ENCODE measurements at regions not wholly inside any gene's neighbourhood (a gene's known extent, or its start where the extent isn't known, plus 50 kb on each side); places are given as distances from the start of the nearest gene placed in this dataset.

DNA sequence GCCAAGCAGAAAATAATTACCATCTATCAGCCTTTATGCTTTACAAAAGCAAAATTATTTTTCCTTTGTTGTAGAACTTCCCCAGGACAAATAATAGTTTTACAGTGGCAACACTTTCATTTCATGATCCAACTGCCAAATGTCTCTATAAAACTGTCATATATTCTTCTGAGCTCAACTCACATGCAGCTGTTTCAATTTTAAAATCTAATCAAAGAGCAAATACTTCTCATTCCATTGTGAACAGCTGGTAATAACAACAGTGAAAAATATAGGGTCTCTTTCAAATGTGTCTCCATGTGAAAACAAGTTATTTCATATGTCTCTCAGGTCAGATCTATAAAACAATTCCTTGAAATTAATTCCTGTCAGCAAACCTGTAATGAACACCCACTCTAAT, 270.6 kb upstream of the SLC7A11 start:
- no peak overlapping the region for H3K4me2 ChIP-seq (ENCODE audit: low read length)
- no peaks in the 10 kb centered on the region for H3K9me3 ChIP-seq (ENCODE audit: control insufficient read depth, insufficient read depth, low read length)
- 0 out of 2 replicates have a peak, but pooled peaks cover 4% of the 10 kb centered on the region for H3K27me3 ChIP-seq (ENCODE audit: control insufficient read depth, low read length)
- no peaks in the 10 kb centered on the region for H3K4me1 ChIP-seq (ENCODE audit: control insufficient read depth, low read length)
- H3K9me2 ChIP-seq (replicated peaks; ENCODE audit: control insufficient read depth, low read length): no peaks in the 10 kb centered on the region
- H3K36me3 ChIP-seq (ENCODE audit: control insufficient read depth, low read length): no peaks in the 10 kb centered on the region
- no peak overlapping the region for H3K4me3 ChIP-seq (ENCODE audit: low read length)
- TF ChIP-seq EZH2phosphoT487 (IDR thresholded peaks at IDR 0.05; ENCODE audit: borderline replicate concordance, low read length) (no peak), CTCF (IDR thresholded peaks at IDR 0.05; ENCODE audit: low read depth, low read length, poor library complexity, severe bottlenecking) (no peak)
- no peaks in the 10 kb centered on the region for H3F3A ChIP-seq (ENCODE audit: control insufficient read depth, insufficient read depth)
- H4K20me1 ChIP-seq (ENCODE audit: control insufficient read depth, insufficient read depth, low read depth, low read length): no peaks in the 10 kb centered on the region
- H3K27ac ChIP-seq (ENCODE audit: low read depth, low read length): no peak overlapping the region
- no peaks in the 10 kb centered on the region for H3K79me2 ChIP-seq (ENCODE audit: control insufficient read depth, low read length)

DNA sequence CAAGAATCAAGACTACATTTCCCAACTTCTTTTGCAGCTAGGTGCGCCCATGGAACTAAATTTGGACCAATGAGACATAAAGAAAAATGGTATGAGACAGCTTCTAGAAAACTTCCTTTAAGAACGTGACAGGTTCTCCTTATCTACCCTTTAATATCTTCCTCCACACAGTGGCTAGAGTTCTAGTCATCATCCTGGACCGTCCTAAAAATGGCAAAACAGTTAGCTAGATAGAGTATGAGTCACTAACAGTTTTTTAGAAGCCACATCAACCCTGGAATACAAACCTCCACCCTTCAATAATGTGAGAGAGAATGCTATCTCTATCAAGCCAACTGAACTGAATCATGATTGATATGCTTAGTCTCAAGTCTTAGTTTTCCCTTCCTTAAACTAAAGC, 267.9 kb upstream of the SLC7A11 start:
- Histone ChIP-seq H3K27me3 (ENCODE audit: control insufficient read depth, low read length) (0 out of 2 replicates have a peak, but pooled peaks cover 4% of the 10 kb centered on the region), H4K20me1 (ENCODE audit: control insufficient read depth, insufficient read depth, low read depth, low read length) (no peaks in the 10 kb centered on the region), H3K4me2 (ENCODE audit: low read length) (no peak overlapping the region), H3K4me1 (ENCODE audit: control insufficient read depth, low read length) (no peaks in the 10 kb centered on the region), H3K79me2 (ENCODE audit: control insufficient read depth, low read length) (no peaks in the 10 kb centered on the region), H3K27ac (ENCODE audit: low read depth, low read length) (no peak overlapping the region), H3K4me3 (ENCODE audit: low read length) (no peak overlapping the region), H3F3A (ENCODE audit: control insufficient read depth, insufficient read depth) (no peaks in the 10 kb centered on the region), H3K9me3 (ENCODE audit: control insufficient read depth, insufficient read depth, low read length) (no peaks in the 10 kb centered on the region), H3K9me2 (replicated peaks; ENCODE audit: control insufficient read depth, low read length) (no peaks in the 10 kb centered on the region), H3K36me3 (ENCODE audit: control insufficient read depth, low read length) (no peaks in the 10 kb centered on the region)
- TF ChIP-seq CTCF (IDR thresholded peaks at IDR 0.05; ENCODE audit: low read depth, low read length, poor library complexity, severe bottlenecking): no peak
- TF ChIP-seq EZH2phosphoT487 (IDR thresholded peaks at IDR 0.05; ENCODE audit: borderline replicate concordance, low read length): no peak

GRCh38 chr4:138509346-138509745, 267.2 kb upstream of the SLC7A11 start:
- H3K4me2 ChIP-seq (ENCODE audit: low read length): no peak overlapping the region
- H3K27me3 ChIP-seq (ENCODE audit: control insufficient read depth, low read length): 0 out of 2 replicates have a peak, but pooled peaks cover 4% of the 10 kb centered on the region
- H4K20me1 ChIP-seq (ENCODE audit: control insufficient read depth, insufficient read depth, low read depth, low read length): no peaks in the 10 kb centered on the region
- no peaks in the 10 kb centered on the region for H3K4me1 ChIP-seq (ENCODE audit: control insufficient read depth, low read length)
- H3F3A ChIP-seq (ENCODE audit: control insufficient read depth, insufficient read depth): no peaks in the 10 kb centered on the region
- H3K9me2 ChIP-seq (replicated peaks; ENCODE audit: control insufficient read depth, low read length): no peaks in the 10 kb centered on the region
- H3K79me2 ChIP-seq (ENCODE audit: control insufficient read depth, low read length): no peaks in the 10 kb centered on the region
- TF ChIP-seq EZH2phosphoT487 (IDR thresholded peaks at IDR 0.05; ENCODE audit: borderline replicate concordance, low read length): no peak
- no peak for TF ChIP-seq CTCF (IDR thresholded peaks at IDR 0.05; ENCODE audit: low read depth, low read length, poor library complexity, severe bottlenecking)
- H3K27ac ChIP-seq (ENCODE audit: low read depth, low read length): no peak overlapping the region
- H3K9me3 ChIP-seq (ENCODE audit: control insufficient read depth, insufficient read depth, low read length): no peaks in the 10 kb centered on the region
- no peak overlapping the region for H3K4me3 ChIP-seq (ENCODE audit: low read length)
- H3K36me3 ChIP-seq (ENCODE audit: control insufficient read depth, low read length): no peaks in the 10 kb centered on the region

All from DOHH2 (cell line).